HFFc6 (cell line): ENCODE measurements at regions not wholly inside any gene's neighbourhood (a gene's known extent, or its start where the extent isn't known, plus 50 kb on each side); places are given as distances from the start of the nearest gene placed in this dataset.

Source experiments
- DNase-seq: peaks from one replicate; pipeline ENCODE4 v3.0.0-alpha.2; 2018
- H3K27ac Mint-ChIP-seq: 2 replicates; pipeline ENCODE4 v1.8.0; 2020; ENCODE audit warnings: mild to moderate bottlenecking, mixed read lengths
- H3K27me3 Mint-ChIP-seq: 2 replicates; pipeline ENCODE4 v1.8.0; 2021; ENCODE audit warnings: mild to moderate bottlenecking, moderate library complexity, mixed read lengths; ENCODE audit not compliant: insufficient read depth
- H3K36me3 Mint-ChIP-seq: 2 replicates; pipeline ENCODE4 v1.8.0; 2021; ENCODE audit warnings: low read depth, mixed read lengths
- H3K4me1 Mint-ChIP-seq: 2 replicates; pipeline ENCODE4 v1.8.0; 2020; ENCODE audit warnings: low read depth, mixed read lengths
- H3K4me3 Mint-ChIP-seq: 2 replicates; pipeline ENCODE4 v1.8.0; 2020; ENCODE audit warnings: mild to moderate bottlenecking, moderate library complexity, mixed read lengths
- H3K9me3 Mint-ChIP-seq: 2 replicates; pipeline ENCODE4 v1.8.0; 2020; ENCODE audit warnings: mild to moderate bottlenecking, mixed read lengths
- CTCF ChIP-seq: fragments of 200-600 bp; sonication (generic); IDR thresholded peaks from 2 replicates; pipeline ENCODE4 v1.5.0; 2021; ENCODE audit warnings: antibody characterized with exemption, mild to moderate bottlenecking

DNA sequence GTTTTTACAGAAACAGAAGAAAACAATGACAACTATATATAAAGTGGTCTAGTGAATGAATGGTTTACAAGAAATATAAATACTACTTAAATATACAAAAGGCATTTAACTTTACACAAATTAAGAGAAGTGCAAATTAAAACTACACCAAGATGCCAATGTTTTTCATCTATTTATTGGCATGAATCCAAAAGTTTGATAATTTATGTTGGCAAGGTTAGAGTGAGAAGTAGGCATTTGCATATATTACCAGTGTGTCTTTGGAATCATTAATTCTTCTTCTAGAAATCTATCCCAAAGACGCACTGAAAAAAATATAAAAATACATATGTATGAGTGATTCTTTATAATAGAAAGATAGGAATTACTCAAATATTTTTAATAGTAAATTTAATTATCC lies 457.4 kb downstream of the MDFIC start:
- Mint-ChIP-seq H3K4me1 (no peaks in the 10 kb centered on the region), H3K9me3 (no peaks in the 10 kb centered on the region), H3K27ac (no peak overlapping the region), H3K27me3 (no peaks in the 10 kb centered on the region; the same call in 1 of the 2 replicates), H3K4me3 (no peak overlapping the region), H3K36me3 (no peaks in the 10 kb centered on the region)
- DNase-seq = no peak
- no peak for TF ChIP-seq CTCF

DNA sequence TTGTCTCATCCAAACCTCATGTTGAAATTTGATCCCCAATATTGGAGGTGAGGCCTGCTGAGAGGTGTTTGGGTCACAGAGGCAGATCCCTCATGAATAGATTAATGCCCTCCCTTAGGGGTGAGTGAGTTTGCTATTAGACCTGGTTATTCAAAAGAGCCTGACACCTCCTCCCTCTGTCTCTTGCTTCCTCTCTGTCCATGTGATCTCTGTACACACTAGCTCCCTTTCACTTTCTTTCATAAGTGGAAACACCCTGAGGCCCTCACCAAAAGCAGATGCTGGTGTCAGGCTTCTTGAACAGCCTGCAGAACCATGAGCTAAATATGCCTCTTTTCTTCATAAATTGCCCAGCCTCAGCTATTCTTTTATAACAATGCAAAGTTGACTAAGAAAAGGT lies 447.1 kb downstream of the MDFIC start:
- DNase-seq = no peak
- no peaks in the 10 kb centered on the region for H3K27me3 Mint-ChIP-seq
- no peak for TF ChIP-seq CTCF
- H3K4me3 Mint-ChIP-seq = no peak overlapping the region
- H3K4me1 Mint-ChIP-seq = peaks cover 9% of the 10 kb centered on the region
- no peaks in the 10 kb centered on the region for H3K36me3 Mint-ChIP-seq
- no peaks in the 10 kb centered on the region for H3K9me3 Mint-ChIP-seq
- H3K27ac Mint-ChIP-seq = no peak overlapping the region

DNA sequence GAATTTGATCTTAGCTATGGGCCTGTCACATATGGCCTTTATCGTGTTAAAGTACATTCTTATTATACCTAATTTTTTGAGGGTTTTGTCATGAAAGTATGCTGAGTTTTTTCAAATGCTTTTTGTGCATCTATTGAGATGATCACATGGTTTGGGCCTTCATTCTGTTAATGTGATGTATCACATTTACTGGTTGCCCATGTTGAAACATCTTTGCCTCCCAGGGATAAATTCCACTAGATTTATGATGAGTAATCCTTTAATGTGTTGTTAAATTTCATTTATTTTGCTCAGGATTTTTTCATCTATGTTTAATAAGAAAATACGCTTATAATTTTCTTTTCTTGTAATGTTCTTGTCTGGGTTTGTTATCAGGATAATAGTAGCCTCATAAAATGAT lies 442.0 kb downstream of the MDFIC start:
- TF ChIP-seq CTCF = no peak
- Mint-ChIP-seq H3K36me3 (peaks cover 9% of the 10 kb centered on the region; the same call in 1 of the 2 replicates), H3K9me3 (peaks cover 8% of the 10 kb centered on the region), H3K4me3 (no peak overlapping the region), H3K4me1 (peaks cover 28% of the 10 kb centered on the region), H3K27ac (no peak overlapping the region), H3K27me3 (no peaks in the 10 kb centered on the region)
- DNase-seq = peak; percentile 18

- Mint-ChIP-seq H3K9me3 (peaks cover 8% of the 10 kb centered on the region), H3K4me1 (peaks cover 65% of the 10 kb centered on the region), H3K4me3 (no peak overlapping the region), H3K36me3 (peaks cover 9% of the 10 kb centered on the region; the same call in 1 of the 2 replicates), H3K27ac (no peak overlapping the region), H3K27me3 (no peaks in the 10 kb centered on the region)
- TF ChIP-seq CTCF = no peak
- no peak for DNase-seq
Measured at GRCh38 chr7:115359955-115360354, 438.1 kb downstream of the MDFIC start.

GRCh38 chr7:115359119-115359518 lies 437.2 kb downstream of the MDFIC start:
- Mint-ChIP-seq H3K27ac (no peak overlapping the region), H3K4me3 (no peak overlapping the region), H3K9me3 (peaks cover 8% of the 10 kb centered on the region), H3K27me3 (no peaks in the 10 kb centered on the region), H3K36me3 (peaks cover 9% of the 10 kb centered on the region; the same call in 1 of the 2 replicates), H3K4me1 (peaks cover 64% of the 10 kb centered on the region)
- TF ChIP-seq CTCF = no peak
- no peak for DNase-seq

- Mint-ChIP-seq H3K4me1 (peaks cover 69% of the 10 kb centered on the region), H3K4me3 (peak overlapping the region; percentile 57), H3K27me3 (no peaks in the 10 kb centered on the region), H3K27ac (peak overlapping the region; percentile 71), H3K9me3 (peaks cover 8% of the 10 kb centered on the region), H3K36me3 (peaks cover 9% of the 10 kb centered on the region; the same call in 1 of the 2 replicates)
- TF ChIP-seq CTCF = no peak
- DNase-seq = no peak
Measured at GRCh38 chr7:115357703-115357999, 435.8 kb downstream of the MDFIC start.
